ENCODE measurements at regions not wholly inside any gene's neighbourhood (a gene's known extent, or its start where the extent isn't known, plus 50 kb on each side); places are given as distances from the start of the nearest gene placed in this dataset.

DNA sequence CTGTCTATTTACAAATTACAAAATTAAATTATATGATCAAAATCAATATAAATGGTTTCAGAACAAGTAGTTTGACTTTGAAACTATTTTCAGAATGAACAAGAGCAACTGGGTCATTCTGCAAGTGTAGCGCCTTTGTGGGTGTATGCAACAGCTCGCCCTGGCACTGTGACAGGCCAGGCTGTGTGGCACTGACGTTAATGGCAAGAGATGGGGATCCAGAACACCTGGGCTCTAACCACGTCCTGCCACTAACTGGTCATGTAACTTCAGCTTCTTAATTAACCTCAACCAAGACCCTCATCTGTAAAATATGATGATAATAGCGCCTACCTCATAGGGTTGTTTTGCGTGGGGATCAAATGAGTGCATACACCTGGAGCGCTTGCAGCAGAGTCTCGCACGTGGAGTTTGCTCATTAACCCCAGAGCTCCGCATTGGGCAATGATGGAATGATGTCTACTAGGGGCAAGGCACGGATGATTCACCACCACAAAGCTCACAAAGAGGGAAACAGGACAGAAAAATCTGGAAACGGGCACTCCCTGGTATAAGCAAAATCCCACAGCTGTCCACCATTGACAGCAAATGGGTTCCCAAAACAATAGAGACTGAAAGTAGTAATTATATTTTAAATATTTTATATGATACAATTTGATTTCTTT, 639.4 kb downstream of the SEMA5A start:
- H3K9me3 ChIP-seq, result no peaks in the 10 kb centered on the region
- Mint-ChIP-seq H3K36me3 (no peaks in the 10 kb centered on the region), H3K27me3 (no peaks in the 10 kb centered on the region), H3K4me3 (no peak overlapping the region), H3K4me1 (no peaks in the 10 kb centered on the region), H3K27ac (no peak overlapping the region), H3K9me3 (peaks cover 3 to 27% (median 13%) of the 10 kb centered on the region in 3 donors)
- H3K4me3 ChIP-seq (ENCODE audit: control insufficient read depth in 1 of 2, extremely low read depth in 1 of 2, low read length in 1 of 2), result no peak overlapping the region
- CTCF ChIA-PET, result no interaction called here
- no peak for DNase-seq
- POLR2A ChIA-PET, result no interaction called here
- H3K4me1 ChIP-seq (ENCODE audit: control insufficient read depth in 1 of 2, extremely low read depth in 1 of 2, insufficient read depth in 2 of 2, low read length in 2 of 2), result no peaks in the 10 kb centered on the region
- 75% methylated on average over 10 of the region's 12 CpGs for WGBS (ENCODE audit: insufficient coverage)
- ATAC-seq (replicated peaks in 1 of 4), result no peak
- H3K36me3 ChIP-seq (ENCODE audit: control insufficient read depth in 2 of 2, extremely low read depth in 1 of 2, insufficient read depth in 1 of 2, low read length in 1 of 2), result no peaks in the 10 kb centered on the region
- no peaks in the 10 kb centered on the region for H3K27me3 ChIP-seq (replicated peaks in 1 of 2; ENCODE audit: control insufficient read depth in 2 of 2, extremely low read depth in 1 of 2, insufficient read depth in 2 of 2, low read length in 1 of 2)
- H3K27ac ChIP-seq (ENCODE audit: low read length), result no peak overlapping the region

DNA sequence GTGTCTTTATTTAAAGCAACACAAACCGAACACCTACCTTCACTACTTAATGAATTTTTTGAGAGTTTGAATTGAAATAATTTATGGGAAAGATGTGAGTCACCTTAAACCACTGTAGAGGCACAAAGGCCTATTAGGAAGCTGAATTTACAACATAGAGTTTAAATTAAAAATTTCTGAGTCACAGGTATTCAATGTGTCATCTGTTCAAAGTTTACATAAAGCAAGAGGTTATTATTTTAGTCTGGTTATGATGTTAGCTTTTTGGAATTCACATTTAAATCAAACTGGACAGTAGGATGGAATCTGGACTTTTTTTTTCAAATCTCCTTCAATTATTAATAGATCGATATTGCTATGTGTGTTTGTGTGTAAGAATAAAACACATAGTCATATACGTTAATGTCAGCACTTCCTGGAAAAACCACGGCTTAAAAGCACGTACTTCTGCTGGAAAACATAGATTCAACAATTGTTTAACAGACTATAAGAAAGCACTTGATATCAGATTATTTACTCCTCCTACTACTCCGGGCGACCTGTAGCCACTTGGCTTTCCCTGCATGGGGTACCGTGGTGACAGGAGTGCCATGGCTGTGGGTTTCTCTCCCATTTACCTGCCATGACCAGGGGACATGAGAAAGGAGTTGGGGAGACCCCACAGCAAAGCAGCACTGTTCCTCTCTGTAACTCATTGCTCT, 638.6 kb downstream of the SEMA5A start:
- H3K4me3 Mint-ChIP-seq, result no peak overlapping the region
- DNase-seq (no peak), ATAC-seq (replicated peaks in 1 of 4) (no peak)
- H3K36me3 Mint-ChIP-seq, result no peaks in the 10 kb centered on the region
- no peaks in the 10 kb centered on the region for H3K4me1 Mint-ChIP-seq
- no peaks in the 10 kb centered on the region for H3K9me3 ChIP-seq
- WGBS (ENCODE audit: insufficient coverage), result no CpG with 5 or more reads among the region's 8 CpGs
- no peaks in the 10 kb centered on the region for H3K4me1 ChIP-seq (ENCODE audit: control insufficient read depth in 1 of 2, extremely low read depth in 1 of 2, insufficient read depth in 2 of 2, low read length in 2 of 2)
- no peaks in the 10 kb centered on the region for H3K27me3 ChIP-seq (replicated peaks in 1 of 2; ENCODE audit: control insufficient read depth in 2 of 2, extremely low read depth in 1 of 2, insufficient read depth in 2 of 2, low read length in 1 of 2)
- H3K36me3 ChIP-seq (ENCODE audit: control insufficient read depth in 2 of 2, extremely low read depth in 1 of 2, insufficient read depth in 1 of 2, low read length in 1 of 2), result no peaks in the 10 kb centered on the region
- H3K27ac ChIP-seq (ENCODE audit: low read length), result no peak overlapping the region
- CTCF ChIA-PET, result no interaction called here
- no peaks in the 10 kb centered on the region for H3K27me3 Mint-ChIP-seq
- no peak overlapping the region for H3K4me3 ChIP-seq (ENCODE audit: control insufficient read depth in 1 of 2, extremely low read depth in 1 of 2, low read length in 1 of 2)
- H3K27ac Mint-ChIP-seq, result no peak overlapping the region
- H3K9me3 Mint-ChIP-seq, result peaks cover 3 to 30% (median 13%) of the 10 kb centered on the region in 3 donors
- POLR2A ChIA-PET, result no interaction called here

DNA sequence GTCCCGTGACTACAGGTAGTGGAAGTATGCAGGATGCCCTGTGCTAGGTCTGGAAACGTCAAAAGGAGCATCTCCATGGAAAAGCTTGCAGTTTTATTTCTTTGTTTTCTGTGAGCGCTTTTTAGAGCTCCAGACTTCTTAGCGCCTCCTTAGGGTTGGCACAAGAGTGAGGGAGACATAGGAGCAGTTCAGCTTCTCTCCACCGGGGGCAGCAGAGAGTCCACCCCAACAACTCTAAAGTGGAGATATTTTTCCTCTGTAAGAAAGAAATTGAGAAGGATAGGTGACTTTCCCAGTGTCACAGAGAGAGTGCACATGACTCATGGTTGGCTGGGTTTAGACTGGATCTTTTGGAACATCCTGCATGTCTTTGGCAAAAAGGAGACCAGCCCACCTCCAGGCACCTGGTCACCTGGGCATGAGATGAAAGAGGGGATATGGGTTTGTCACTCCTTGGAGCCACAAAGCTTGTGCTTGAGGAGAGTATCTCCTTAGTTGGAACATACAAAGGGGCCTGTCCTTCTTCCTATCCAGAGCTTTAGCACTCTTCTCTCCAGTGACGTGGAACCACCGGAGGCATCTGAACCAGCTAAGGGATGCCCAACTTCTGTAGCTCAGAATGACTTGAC, 637.7 kb downstream of the SEMA5A start:
- ChIA-PET POLR2A (no interaction called here), CTCF (no interaction called here)
- no peak overlapping the region for H3K27ac ChIP-seq (ENCODE audit: low read length)
- Mint-ChIP-seq H3K27ac (no peak overlapping the region), H3K4me1 (no peaks in the 10 kb centered on the region), H3K36me3 (no peaks in the 10 kb centered on the region), H3K27me3 (no peaks in the 10 kb centered on the region), H3K9me3 (peaks cover 3 to 30% (median 13%) of the 10 kb centered on the region in 3 donors), H3K4me3 (no peak overlapping the region)
- no peaks in the 10 kb centered on the region for H3K9me3 ChIP-seq
- ATAC-seq (replicated peaks in 1 of 4), result no peak
- no peaks in the 10 kb centered on the region for H3K4me1 ChIP-seq (ENCODE audit: control insufficient read depth in 1 of 2, extremely low read depth in 1 of 2, insufficient read depth in 2 of 2, low read length in 2 of 2)
- H3K27me3 ChIP-seq (replicated peaks in 1 of 2; ENCODE audit: control insufficient read depth in 2 of 2, extremely low read depth in 1 of 2, insufficient read depth in 2 of 2, low read length in 1 of 2), result no peaks in the 10 kb centered on the region
- 38% methylated on average over 3 of the region's 7 CpGs for WGBS (ENCODE audit: insufficient coverage)
- no peak overlapping the region for H3K4me3 ChIP-seq (ENCODE audit: control insufficient read depth in 1 of 2, extremely low read depth in 1 of 2, low read length in 1 of 2)
- no peak for DNase-seq
- H3K36me3 ChIP-seq (ENCODE audit: control insufficient read depth in 2 of 2, extremely low read depth in 1 of 2, insufficient read depth in 1 of 2, low read length in 1 of 2), result no peaks in the 10 kb centered on the region

DNA sequence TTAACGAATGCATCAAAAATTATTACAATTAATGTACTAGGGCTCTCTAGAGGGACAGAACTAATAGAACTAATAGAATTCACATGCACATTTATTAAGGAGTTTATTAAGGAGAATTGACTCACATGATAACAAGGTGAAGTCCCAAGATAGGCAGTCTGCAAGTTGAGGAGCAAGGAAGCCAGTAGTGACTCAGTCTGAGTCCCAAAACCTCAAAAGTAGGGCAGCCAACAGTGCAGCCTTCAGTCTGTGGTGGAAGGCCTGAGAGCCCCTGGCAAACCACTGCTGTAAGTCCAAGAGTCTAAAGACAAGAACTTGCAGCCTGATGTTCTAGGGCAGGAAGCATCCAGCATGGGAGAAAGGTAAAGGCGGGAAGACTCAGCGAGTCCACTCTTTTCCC, 633.8 kb downstream of the SEMA5A start:
- Histone ChIP-seq H3K27ac (ENCODE audit: low read length) (no peak overlapping the region), H3K36me3 (ENCODE audit: control insufficient read depth in 2 of 2, extremely low read depth in 1 of 2, insufficient read depth in 1 of 2, low read length in 1 of 2) (no peaks in the 10 kb centered on the region), H3K4me3 (ENCODE audit: control insufficient read depth in 1 of 2, extremely low read depth in 1 of 2, low read length in 1 of 2) (no peak overlapping the region), H3K27me3 (replicated peaks in 1 of 2; ENCODE audit: control insufficient read depth in 2 of 2, extremely low read depth in 1 of 2, insufficient read depth in 2 of 2, low read length in 1 of 2) (no peaks in the 10 kb centered on the region), H3K9me3 (no peaks in the 10 kb centered on the region), H3K4me1 (ENCODE audit: control insufficient read depth in 1 of 2, extremely low read depth in 1 of 2, insufficient read depth in 2 of 2, low read length in 2 of 2) (no peaks in the 10 kb centered on the region)
- DNase-seq (no peak), ATAC-seq (replicated peaks in 1 of 4) (no peak)
- no peaks in the 10 kb centered on the region for H3K27me3 Mint-ChIP-seq
- 83% methylated on average over 2 of the region's 3 CpGs for WGBS (ENCODE audit: insufficient coverage)
- no peak overlapping the region for H3K4me3 Mint-ChIP-seq
- ChIA-PET POLR2A (no interaction called here), CTCF (no interaction called here)
- H3K9me3 Mint-ChIP-seq, result peaks cover 11 to 21% (median 13%) of the 10 kb centered on the region in 3 donors
- H3K36me3 Mint-ChIP-seq, result no peaks in the 10 kb centered on the region
- no peak overlapping the region for H3K27ac Mint-ChIP-seq
- H3K4me1 Mint-ChIP-seq, result no peaks in the 10 kb centered on the region

DNA sequence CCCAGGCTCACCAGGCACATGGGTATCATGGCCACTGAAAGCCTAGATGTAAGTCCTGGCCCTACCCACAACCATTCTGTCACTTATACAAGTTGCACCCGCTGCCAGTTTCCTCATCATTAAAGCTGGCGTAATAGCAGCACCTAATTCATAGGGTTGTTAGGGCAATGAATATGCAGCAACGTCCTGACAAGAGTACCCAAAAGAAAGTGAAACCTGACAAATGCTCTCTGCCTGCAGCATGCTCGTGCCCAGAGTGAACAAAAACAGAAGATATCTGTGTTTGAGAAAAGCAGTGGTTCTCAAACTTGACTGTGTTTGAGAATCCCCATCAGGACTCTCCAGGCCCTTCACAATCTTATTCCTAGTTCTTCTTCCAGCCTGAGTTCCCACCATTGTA, 632.4 kb downstream of the SEMA5A start:
- ATAC-seq (replicated peaks in 1 of 4) (no peak), DNase-seq (no peak)
- Mint-ChIP-seq H3K4me1 (no peaks in the 10 kb centered on the region), H3K27me3 (no peaks in the 10 kb centered on the region), H3K27ac (no peak overlapping the region), H3K9me3 (peaks cover 11 to 25% (median 21%) of the 10 kb centered on the region in 3 donors), H3K36me3 (no peaks in the 10 kb centered on the region), H3K4me3 (no peak overlapping the region)
- Histone ChIP-seq H3K4me3 (ENCODE audit: control insufficient read depth in 1 of 2, extremely low read depth in 1 of 2, low read length in 1 of 2) (no peak overlapping the region), H3K4me1 (ENCODE audit: control insufficient read depth in 1 of 2, extremely low read depth in 1 of 2, insufficient read depth in 2 of 2, low read length in 2 of 2) (no peaks in the 10 kb centered on the region), H3K27me3 (replicated peaks in 1 of 2; ENCODE audit: control insufficient read depth in 2 of 2, extremely low read depth in 1 of 2, insufficient read depth in 2 of 2, low read length in 1 of 2) (no peaks in the 10 kb centered on the region), H3K9me3 (no peaks in the 10 kb centered on the region), H3K27ac (ENCODE audit: low read length) (no peak overlapping the region), H3K36me3 (ENCODE audit: control insufficient read depth in 2 of 2, extremely low read depth in 1 of 2, insufficient read depth in 1 of 2, low read length in 1 of 2) (no peaks in the 10 kb centered on the region)
- ChIA-PET CTCF (no interaction called here), POLR2A (no interaction called here)
- 79% methylated on average over 3 of the region's 4 CpGs for WGBS (ENCODE audit: insufficient coverage)

DNA sequence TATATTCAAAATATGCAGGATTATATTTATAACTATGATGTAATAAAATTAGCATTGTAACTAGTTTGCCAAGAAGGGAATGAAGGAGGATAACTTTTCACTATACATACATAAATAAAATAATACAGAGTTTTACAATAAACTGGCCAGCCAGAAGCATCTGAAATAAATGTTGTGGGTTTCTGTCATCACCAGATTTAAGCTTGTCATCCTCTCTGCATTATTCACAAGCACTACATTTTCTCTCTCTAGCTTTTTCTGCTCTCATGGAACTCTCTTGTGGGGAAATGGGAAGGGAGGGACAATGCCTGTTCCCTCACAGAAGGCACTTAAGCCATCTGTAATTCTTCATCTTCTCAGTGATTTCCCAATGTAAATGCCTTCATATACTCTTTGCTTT, 626.8 kb downstream of the SEMA5A start:
- Histone ChIP-seq H3K36me3 (ENCODE audit: control insufficient read depth in 2 of 2, extremely low read depth in 1 of 2, insufficient read depth in 1 of 2, low read length in 1 of 2) (no peaks in the 10 kb centered on the region), H3K4me1 (ENCODE audit: control insufficient read depth in 1 of 2, extremely low read depth in 1 of 2, insufficient read depth in 2 of 2, low read length in 2 of 2) (no peaks in the 10 kb centered on the region), H3K27me3 (replicated peaks in 1 of 2; ENCODE audit: control insufficient read depth in 2 of 2, extremely low read depth in 1 of 2, insufficient read depth in 2 of 2, low read length in 1 of 2) (no peaks in the 10 kb centered on the region), H3K27ac (ENCODE audit: low read length) (no peak overlapping the region), H3K9me3 (no peaks in the 10 kb centered on the region), H3K4me3 (ENCODE audit: control insufficient read depth in 1 of 2, extremely low read depth in 1 of 2, low read length in 1 of 2) (no peak overlapping the region)
- Mint-ChIP-seq H3K4me1 (no peaks in the 10 kb centered on the region), H3K4me3 (no peak overlapping the region), H3K27me3 (no peaks in the 10 kb centered on the region), H3K9me3 (peaks cover 13 to 28% (median 24%) of the 10 kb centered on the region in 3 donors), H3K27ac (no peak overlapping the region), H3K36me3 (no peaks in the 10 kb centered on the region)
- ATAC-seq (replicated peaks in 1 of 4) (no peak), DNase-seq (no peak)
- ChIA-PET CTCF (no interaction called here), POLR2A (no interaction called here)
